NCI-H526 (cell line): ENCODE measurements at regions not wholly inside any gene's neighbourhood (a gene's known extent, or its start where the extent isn't known, plus 50 kb on each side); places are given as distances from the start of the nearest gene placed in this dataset.

ENCODE experiments used
- DNase-seq, 2 experiments: peaks; one replicate each; lab custom pipeline; 2025; lab: John Stamatoyannopoulos, UW

- no peak for DNase-seq
These were observed 959.6 kb upstream of the LRRN3 start for GRCh38 chr7:110131344-110131743.

GRCh38 chr7:110139056-110139455, 951.9 kb upstream of the LRRN3 start:
- no peak for DNase-seq

- DNase-seq: no peak
These were observed 947.9 kb upstream of the LRRN3 start for GRCh38 chr7:110142939-110143526.

GRCh38 chr7:110144599-110144998, 946.3 kb upstream of the LRRN3 start:
- DNase-seq: no peak

- no peak for DNase-seq
These were observed 942.9 kb upstream of the LRRN3 start for GRCh38 chr7:110148054-110148453.

- DNase-seq: no peak
These were observed 937.7 kb upstream of the LRRN3 start for GRCh38 chr7:110153222-110153621.

GRCh38 chr7:110156511-110156910, 934.4 kb upstream of the LRRN3 start:
- no peak for DNase-seq

GRCh38 chr7:110157631-110158362, 933.1 kb upstream of the LRRN3 start:
- no peak for DNase-seq

GRCh38 chr7:110168010-110168409, 922.9 kb upstream of the LRRN3 start:
- DNase-seq: no peak

GRCh38 chr7:110170841-110171240, 920.1 kb upstream of the LRRN3 start:
- DNase-seq: no peak

GRCh38 chr7:110177463-110177862, 913.5 kb upstream of the LRRN3 start:
- DNase-seq: no peak

GRCh38 chr7:110179037-110179436, 911.9 kb upstream of the LRRN3 start:
- DNase-seq: no peak

GRCh38 chr7:110181768-110182167, 909.2 kb upstream of the LRRN3 start:
- no peak for DNase-seq

GRCh38 chr7:110186334-110186733, 904.6 kb upstream of the LRRN3 start:
- DNase-seq: no peak

- DNase-seq: no peak
These were observed 902.9 kb upstream of the LRRN3 start for GRCh38 chr7:110187877-110188554.

GRCh38 chr7:110204527-110204926, 886.4 kb upstream of the LRRN3 start:
- peak in 1 of 2 experiments; percentile 18 for DNase-seq

GRCh38 chr7:110205899-110206298, 885.0 kb upstream of the LRRN3 start:
- no peak for DNase-seq

- DNase-seq: no peak
These were observed 881.0 kb upstream of the LRRN3 start for GRCh38 chr7:110209884-110210283.

- DNase-seq: no peak
These were observed 879.9 kb upstream of the LRRN3 start for GRCh38 chr7:110210941-110211608.

- DNase-seq: no peak
These were observed 866.3 kb upstream of the LRRN3 start for GRCh38 chr7:110224643-110225042.

GRCh38 chr7:110246118-110246517, 844.8 kb upstream of the LRRN3 start:
- no peak for DNase-seq

- DNase-seq: no peak
These were observed 837.8 kb upstream of the LRRN3 start for GRCh38 chr7:110253093-110253492.

GRCh38 chr7:110257673-110258072, 833.3 kb upstream of the LRRN3 start:
- no peak for DNase-seq
